ENCODE measurements at regions not wholly inside any gene's neighbourhood (a gene's known extent, or its start where the extent isn't known, plus 50 kb on each side); places are given as distances from the start of the nearest gene placed in this dataset.
"Not testable (repeated sequence)": the region's sequence is repeated elsewhere in the genome, so short reads cannot be mapped to it uniquely, and the experiment has no call there.

DNA sequence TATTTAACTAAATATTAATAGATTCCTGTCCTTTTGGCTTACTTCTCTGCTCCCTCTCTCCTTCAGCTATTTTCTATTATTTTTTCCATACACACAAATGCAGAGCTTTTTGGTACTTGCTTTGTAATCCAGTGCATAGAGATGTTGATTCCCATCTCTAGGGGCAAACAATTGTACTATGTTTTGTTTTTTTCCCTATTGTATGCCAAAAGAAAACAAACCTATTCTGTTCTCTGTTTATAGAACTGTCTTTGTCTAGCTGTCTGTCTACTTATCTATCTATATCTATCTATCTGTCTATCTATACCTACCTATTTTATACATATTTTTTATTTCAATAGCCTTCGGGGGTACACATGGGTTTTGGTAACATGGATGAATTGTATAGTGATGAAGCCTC, 121.6 kb upstream of the LIFR start:
- no peak for TF ChIP-seq POLR2A (IDR thresholded peaks at IDR 0.05; ENCODE audit: low read length)
- TF ChIP-seq GATA1 (IDR thresholded peaks at IDR 0.05; ENCODE audit: low read depth, low read length), result no peak
- DNase-seq, result no peak

DNA sequence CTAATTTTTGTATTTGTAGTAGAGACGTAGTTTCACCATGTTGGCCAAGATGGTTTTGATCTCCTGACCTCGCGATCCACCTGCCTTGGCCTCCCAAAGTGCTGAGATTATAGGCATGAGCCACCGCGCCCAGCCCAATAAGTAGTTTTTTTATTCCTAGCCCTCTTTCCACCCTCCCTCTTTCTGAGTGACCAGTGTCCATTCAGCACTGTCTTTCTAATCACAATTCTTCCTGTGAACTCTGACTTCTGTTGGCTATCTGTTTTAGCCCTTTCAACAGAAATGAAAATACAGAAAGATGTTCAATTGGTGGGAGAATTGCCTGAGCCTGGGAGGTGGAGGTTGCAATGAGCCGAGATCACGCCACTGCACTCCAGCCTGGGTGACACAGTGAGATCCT, 122.3 kb upstream of the LIFR start:
- not testable (repeated sequence) for DNase-seq

DNA sequence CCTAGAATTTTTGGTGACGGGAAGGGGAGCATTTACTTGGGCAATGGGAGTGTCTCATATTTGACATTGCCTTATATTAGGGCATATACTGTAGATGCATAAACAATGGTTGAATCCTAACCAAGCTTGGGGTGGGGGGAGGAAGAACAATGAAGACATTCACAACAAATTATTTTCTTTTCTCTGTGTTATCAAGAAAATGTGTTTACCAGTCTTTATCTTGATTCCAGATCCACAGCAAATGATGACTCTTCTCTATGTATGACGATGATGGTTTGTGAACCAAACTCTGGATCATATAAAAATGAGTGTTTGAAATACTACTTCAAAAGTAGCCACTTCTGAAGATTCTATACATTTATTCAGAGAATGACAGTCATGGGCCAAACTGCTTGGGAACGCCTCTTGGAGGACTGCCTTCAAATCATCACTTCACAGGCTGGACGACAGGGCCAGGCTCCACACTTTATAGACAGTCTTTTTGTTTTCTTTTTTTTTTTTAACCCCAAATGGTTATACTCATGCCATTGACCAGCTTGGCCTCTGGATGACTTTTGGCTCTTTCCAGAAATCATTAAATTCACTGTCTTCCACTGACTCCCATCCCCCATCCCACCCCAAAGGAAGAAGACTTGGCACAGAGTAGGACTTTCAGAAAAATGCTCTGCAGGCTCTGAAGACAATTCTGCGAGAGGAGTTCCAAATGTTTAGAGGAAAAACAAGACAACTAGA, 123.8 kb upstream of the LIFR start:
- TF ChIP-seq POLR2A (IDR thresholded peaks at IDR 0.05; ENCODE audit: low read length) (no peak), GATA1 (IDR thresholded peaks at IDR 0.05; ENCODE audit: low read depth, low read length) (no peak)
- DNase-seq, result no peak

DNA sequence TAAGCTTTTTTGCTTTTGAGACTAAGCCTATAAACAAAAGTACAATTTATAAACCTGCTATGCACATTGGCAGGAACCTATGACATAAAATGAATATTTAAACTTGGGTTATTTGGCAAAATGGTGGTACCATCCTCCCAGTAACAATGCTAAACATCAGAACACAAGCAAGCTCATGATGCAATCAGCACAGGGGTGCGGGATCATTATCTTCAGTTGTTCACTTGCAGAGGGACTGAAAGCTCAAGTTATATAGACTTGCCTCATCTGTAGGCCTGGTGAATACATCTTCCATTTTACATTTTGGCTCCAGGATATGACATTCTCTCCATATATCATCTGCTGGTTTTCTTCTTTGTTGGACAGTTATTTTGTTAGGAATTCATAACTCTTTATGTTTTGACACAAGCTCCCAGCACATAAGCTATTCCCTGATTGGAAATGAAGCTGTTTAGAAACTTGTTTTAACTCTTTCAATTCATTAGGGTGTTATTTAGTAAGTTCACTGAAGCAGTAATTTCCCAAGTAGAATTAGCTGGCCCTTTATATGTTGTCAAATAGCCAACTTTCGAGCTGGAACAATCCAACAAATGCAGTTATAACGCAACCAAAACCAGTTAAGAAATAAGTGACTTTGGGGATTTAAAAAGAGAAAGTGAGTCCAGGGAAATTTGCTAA, 124.7 kb upstream of the LIFR start:
- TF ChIP-seq GATA1 (IDR thresholded peaks at IDR 0.05; ENCODE audit: low read depth, low read length) (no peak), POLR2A (IDR thresholded peaks at IDR 0.05; ENCODE audit: low read length) (no peak)
- DNase-seq, result no peak

DNA sequence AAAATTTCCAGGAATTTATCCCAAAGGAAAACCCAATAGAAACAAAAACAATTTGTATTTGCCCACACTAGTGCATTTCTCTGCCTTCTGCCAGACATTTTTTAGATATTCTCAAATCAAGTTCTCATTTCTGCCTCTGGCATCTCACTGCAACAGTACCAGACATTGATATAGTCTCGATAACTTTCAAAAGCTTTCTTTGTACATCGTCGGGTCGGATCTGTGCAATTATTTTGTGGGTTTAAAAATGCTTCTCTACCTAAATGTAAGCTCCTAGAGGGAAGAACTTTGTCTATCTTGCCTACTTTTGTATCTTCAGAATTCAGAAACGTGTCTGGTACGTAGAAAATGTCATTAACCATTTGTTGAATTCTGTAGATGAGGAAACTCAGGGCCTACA, 125.5 kb upstream of the LIFR start:
- no peak for TF ChIP-seq GATA1 (IDR thresholded peaks at IDR 0.05; ENCODE audit: low read depth, low read length)
- no peak for TF ChIP-seq POLR2A (IDR thresholded peaks at IDR 0.05; ENCODE audit: low read length)

DNA sequence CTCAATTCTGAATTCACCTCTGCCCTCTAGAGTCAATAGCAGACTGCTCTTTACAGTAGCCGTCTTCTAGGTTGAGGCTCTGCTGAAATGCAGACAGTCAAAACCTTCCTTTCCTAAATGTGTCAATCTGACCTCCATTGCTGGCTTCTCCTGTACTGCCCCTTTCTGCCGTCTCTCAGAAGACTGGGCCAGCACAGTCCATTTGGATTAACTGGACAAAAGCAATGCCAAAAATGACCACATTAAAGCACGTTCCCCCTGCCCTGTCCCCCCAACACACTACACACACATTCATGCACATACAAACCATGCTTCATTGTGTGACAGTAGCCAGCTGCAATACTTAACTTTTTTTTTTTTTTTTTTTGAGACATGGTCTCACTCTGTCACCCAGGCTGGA, 130.2 kb upstream of the LIFR start:
- TF ChIP-seq POLR2A (IDR thresholded peaks at IDR 0.05; ENCODE audit: low read length), result no peak
- TF ChIP-seq GATA1 (IDR thresholded peaks at IDR 0.05; ENCODE audit: low read depth, low read length), result no peak

More for the DNA sequence above, 125.5 kb upstream of the LIFR start:
- DNase-seq, result no peak

DNA sequence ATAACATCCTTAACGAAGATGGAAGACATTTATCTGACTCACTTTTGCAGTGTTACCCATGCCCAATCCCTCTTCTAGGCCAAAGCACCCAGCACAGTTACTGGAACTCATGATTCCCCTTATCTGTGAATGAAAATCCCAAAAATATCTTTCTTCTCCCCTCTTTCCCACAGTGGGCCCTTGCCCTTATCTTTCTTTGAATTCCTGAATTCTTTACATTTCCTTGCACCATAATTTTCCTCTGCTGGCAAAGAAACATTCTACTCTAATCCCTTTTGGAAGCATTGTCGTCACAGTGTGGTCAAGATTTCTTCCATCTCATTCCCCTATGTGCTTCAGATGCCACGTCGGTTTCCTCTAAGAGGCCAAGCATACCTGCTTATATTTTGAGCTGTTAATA, 135.9 kb upstream of the LIFR start:
- DNase-seq, result no peak
- TF ChIP-seq POLR2A (IDR thresholded peaks at IDR 0.05; ENCODE audit: low read length), result no peak
- no peak for TF ChIP-seq GATA1 (IDR thresholded peaks at IDR 0.05; ENCODE audit: low read depth, low read length)

More for the DNA sequence above, 130.2 kb upstream of the LIFR start:
- DNase-seq, result no peak

DNA sequence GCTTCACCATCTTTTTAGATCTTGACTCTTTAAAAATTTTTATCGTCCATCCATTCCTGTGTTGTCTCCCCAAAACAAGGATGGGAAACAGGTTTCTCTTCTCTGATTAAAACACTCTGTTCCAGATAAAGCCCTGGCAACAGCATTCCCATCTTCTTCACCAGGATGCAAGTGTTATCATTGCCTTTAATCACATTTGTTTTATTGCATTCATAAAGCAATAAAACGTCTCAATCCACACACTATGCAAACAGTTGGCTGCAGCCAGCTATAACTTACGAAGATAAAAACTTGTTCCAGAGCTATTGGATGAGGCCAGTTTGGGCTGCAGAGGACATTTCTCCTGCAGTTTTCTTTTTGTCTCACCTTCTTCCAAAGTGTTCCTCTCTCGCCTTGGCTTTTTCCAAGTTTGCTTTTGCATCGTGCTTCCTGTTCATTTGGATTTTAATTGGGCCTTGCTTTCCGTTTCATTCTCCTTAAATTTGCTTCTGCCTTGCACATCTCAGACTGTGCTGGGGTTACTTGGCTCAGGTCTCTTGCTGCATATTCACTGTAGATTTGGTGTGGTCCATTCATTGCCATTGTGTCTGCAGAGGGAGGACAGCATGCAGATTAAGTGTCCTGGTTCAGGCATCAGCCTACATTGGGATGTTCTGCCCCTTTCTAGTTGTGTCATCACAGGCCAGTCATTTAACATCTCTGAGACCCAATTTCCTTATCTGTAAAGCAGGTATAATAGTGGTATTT, 136.5 kb upstream of the LIFR start:
- DNase-seq, result no peak
- no peak for TF ChIP-seq POLR2A (IDR thresholded peaks at IDR 0.05; ENCODE audit: low read length)
- no peak for TF ChIP-seq GATA1 (IDR thresholded peaks at IDR 0.05; ENCODE audit: low read depth, low read length)

DNA sequence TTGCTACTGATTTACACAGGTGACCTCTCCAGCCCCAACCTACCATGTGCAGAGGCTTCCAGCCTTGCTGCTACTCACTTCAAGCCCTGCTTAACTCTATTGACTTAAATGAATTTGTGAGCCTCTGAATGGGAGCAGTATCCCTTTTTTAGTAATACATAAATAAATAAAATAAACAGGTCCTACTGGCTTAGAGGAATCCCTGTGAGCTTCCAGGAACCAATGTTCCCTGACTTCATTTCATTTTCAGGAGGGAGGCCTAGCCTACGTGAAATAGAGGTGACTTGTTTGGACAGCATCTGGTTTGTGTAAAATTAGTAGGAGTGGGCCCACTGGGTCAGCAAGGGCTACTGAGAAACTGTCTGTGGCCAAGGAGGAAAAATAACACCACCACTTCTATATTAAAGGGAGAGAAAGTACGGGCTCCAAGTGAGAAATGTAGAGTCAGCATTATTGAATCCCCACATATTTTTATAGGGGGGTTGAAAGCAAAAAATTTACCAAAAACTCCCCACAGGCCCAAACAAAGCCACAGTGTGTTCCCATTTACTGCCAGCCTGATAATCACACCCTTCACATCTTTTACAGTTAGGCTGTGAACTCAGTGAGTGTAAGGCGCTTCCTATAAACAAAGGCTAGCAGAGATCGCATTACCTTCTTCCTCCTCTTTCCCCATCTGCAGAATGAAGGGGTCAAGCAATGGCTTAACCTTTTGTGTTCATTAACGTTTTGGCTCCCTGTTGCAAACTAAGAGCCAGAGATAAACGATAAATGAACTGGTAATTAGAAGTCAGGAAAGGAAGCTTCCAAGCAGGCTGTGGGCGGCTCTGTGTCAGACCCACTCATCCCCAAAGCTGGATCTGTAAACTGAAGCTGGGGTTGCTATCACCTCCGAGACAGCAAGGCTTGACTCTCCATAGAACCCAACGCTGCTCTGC, 138.8 kb upstream of the LIFR start:
- TF ChIP-seq POLR2A (IDR thresholded peaks at IDR 0.05; ENCODE audit: low read length), result no peak
- no peak for TF ChIP-seq GATA1 (IDR thresholded peaks at IDR 0.05; ENCODE audit: low read depth, low read length)
- no peak for DNase-seq

DNA sequence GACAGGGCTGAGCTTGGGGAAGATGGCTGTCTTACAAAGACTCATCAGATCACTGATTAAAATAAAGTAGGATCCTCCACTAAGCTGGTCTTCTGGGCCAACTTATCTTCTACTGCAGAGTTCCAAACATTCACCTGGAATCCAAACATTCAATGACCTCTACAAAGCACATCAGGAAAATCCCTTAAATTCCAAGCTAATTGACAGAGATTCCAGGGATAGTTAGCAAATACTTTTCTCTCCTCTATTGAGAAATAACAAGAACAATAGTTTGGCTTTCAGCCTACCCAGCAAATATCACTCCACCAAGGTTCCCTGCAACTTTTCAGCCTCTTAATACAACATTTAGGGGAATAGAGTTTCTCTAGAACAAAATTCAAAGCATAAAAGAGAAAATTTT, 140.6 kb upstream of the LIFR start:
- DNase-seq, result no peak
- TF ChIP-seq POLR2A (IDR thresholded peaks at IDR 0.05; ENCODE audit: low read length), result no peak
- no peak for TF ChIP-seq GATA1 (IDR thresholded peaks at IDR 0.05; ENCODE audit: low read depth, low read length)

DNA sequence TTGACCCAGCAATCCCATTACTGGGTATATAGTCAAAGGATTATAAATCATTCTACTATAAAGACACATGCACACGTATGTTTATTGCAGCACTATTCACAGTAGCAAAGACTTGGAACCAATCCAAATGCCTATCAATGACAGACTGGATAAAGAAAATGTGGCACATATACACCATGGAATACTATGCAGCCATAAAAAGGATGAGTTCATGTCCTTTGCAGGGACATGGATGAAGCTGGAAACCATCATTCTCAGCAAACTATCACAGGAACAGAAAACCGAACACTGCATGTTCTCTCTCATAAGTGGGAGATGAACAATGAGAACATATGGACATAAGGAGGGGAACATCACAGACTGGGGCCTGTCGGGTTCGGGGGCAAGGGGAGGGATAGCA, 140.3 kb upstream of the OSMR start:
- DNase-seq, result not testable (repeated sequence)

DNA sequence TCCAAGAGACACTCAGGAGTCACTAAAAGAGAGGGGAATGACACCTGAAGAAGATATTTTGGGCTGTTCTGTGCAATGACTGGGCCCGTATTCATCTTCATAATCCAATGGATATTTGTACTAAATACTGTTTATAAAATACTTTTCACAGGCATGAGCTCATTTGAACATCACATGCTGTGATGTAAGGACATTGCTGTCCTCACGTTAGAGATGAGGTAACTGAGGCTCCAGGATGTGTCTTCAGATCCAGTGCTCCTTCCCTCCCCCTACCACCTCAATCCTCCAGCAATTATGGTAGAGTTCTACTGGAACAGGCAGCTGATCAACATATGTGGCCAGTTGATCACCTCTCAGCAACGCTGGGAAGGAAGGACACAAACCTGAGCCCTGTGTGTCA, 139.4 kb upstream of the OSMR start:
- no peak for DNase-seq
- TF ChIP-seq GATA1 (IDR thresholded peaks at IDR 0.05; ENCODE audit: low read depth, low read length) (no peak), POLR2A (IDR thresholded peaks at IDR 0.05; ENCODE audit: low read length) (no peak)

DNA sequence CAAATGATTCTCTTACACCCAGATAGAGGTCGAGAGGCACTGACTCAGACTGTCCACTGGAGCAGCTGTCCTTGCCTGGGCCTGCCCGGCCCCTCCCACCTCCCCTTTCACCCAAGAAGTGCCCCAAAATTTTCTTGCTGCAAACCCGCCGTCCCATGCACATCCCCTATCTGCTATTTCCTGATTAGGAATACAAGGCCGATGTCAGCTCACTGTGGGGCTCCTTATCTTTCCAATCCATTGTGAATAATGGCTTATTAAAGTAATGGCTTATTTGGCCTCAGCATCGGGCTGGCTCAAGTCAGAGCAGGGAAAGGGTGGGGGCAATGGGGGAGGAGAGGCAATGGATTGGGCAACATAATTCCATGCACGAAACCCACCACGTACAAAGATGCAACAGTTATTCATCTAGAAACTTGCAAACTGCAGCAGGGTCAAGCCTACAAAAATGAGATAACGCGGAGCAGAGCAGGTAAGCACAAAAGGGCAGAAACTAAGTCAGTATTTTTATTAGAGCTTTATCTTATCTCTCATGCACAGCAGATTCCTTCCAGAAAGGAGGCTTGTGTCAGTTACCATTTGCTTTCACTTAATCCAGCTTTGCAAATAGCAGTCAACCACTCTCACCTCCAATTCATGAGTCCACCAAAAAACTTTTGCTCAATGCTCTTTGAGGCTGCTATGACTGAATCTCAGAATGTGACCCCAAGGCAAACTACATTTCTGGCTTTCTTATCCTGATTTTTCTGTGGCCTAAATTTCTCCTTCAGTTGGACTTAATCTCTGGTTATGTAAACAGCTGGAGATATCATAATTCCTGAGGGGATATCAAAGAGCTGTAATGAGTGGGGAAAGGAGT, 138.2 kb upstream of the OSMR start:
- DNase-seq, result peak; percentile 13 to 63
- TF ChIP-seq GATA1 (IDR thresholded peaks at IDR 0.05; ENCODE audit: low read depth, low read length), result no peak
- no peak for TF ChIP-seq POLR2A (IDR thresholded peaks at IDR 0.05; ENCODE audit: low read length)

All from erythroblast (primary cell).